Transverse colon (tissue), 4 donors: ENCODE measurements at regions not wholly inside any gene's neighbourhood (a gene's known extent, or its start where the extent isn't known, plus 50 kb on each side); places are given as distances from the start of the nearest gene placed in this dataset.
"Not testable (repeated sequence)": the region's sequence is repeated elsewhere in the genome, so short reads cannot be mapped to it uniquely, and the experiment has no call there.

Source experiments
- DNase-seq: peaks from one replicate; pipeline ENCODE4 v3.0.0-alpha.2; 2019
- H3K27ac ChIP-seq, 4 donors: fragments of 200-600 bp; sonication (generic); 2 replicates each; pipeline ENCODE4 v1.5.1; 2016 to 2018; ENCODE audit warnings: inconsistent platforms in 4 of 4
- H3K27me3 ChIP-seq: fragments of 200-600 bp; sonication (generic); 2 replicates; pipeline ENCODE4 v1.5.1; 2017; ENCODE audit warnings: inconsistent platforms
- H3K36me3 ChIP-seq, 4 donors: fragments of 200-600 bp; sonication (generic); 2 replicates each; pipeline ENCODE4 v1.5.1; 2017 to 2019; ENCODE audit warnings: inconsistent platforms in 4 of 4
- H3K4me1 ChIP-seq, 4 donors: fragments of 200-600 bp; sonication (generic); 2 replicates each; pipeline ENCODE4 v1.5.1; 2017 to 2020; ENCODE audit warnings: inconsistent platforms in 4 of 4
- H3K4me3 ChIP-seq, 4 donors: fragments of 200-600 bp; sonication (generic); 1 replicate in 1 of 4; 2 replicates in 3 of 4; pipeline versions ENCODE4 v1.5.1 to v1.6.1; 2017 to 2019; ENCODE audit warnings: inconsistent platforms in 4 of 4
- H3K9me3 ChIP-seq, 2 donors: fragments of 200-600 bp; sonication (generic); 2 replicates each; pipeline ENCODE4 v1.5.1; 2017 to 2019; ENCODE audit warnings: inconsistent platforms in 2 of 2
- POLR2AphosphoS5 ChIP-seq, 3 donors: sonication (generic); formaldehyde crosslinking; IDR thresholded peaks; one replicate each; pipeline ENCODE4 v1.6.1; 2016; ENCODE audit warnings: antibody characterized with exemption in 3 of 3
- WGBS, 2 donors: methylation state at CpG; one replicate each; pipeline ENCODE4 v1.1.5; 2018; ENCODE audit warnings: low coverage in 1 of 2; 5-methylcytosine and 5-hydroxymethylcytosine counted together
- in situ Hi-C, 4 donors: fragments of 200-750 bp; cut with MboI; loops; one replicate each; pipeline versions ENCODE4 v1.15.0 to v1.15.1; 2017; ENCODE audit warnings: low sequenced_read_pairs in 3 of 4, low pct_ligation_motif_present in 1 of 4, low pct_unique_long_range_greater_than_20kb in 1 of 4
- intact Hi-C: fragments of 100-400 bp; cut with DNase I; formaldehyde crosslinking; loops from one replicate; pipeline ENCODE4 v1.15.1; 2023; ENCODE audit warnings: low total_unique reads

GRCh38 chr7:73154586-73155038 is 68.8 kb upstream of the SPDYE9 start:
- H3K9me3 ChIP-seq, intact Hi-C loops, H3K36me3 ChIP-seq, H3K4me1 ChIP-seq, H3K27me3 ChIP-seq, in situ Hi-C loops: not testable (repeated sequence)
- WGBS, 2 donors, result no CpG with 5 or more reads among the region's 48 CpGs
- Histone ChIP-seq H3K27ac (peak overlapping the region in 3 of 4 donors; percentile 49 to 55 (median 54)), H3K4me3 (peak overlapping the region in 3 of 4 donors; percentile 29 to 41 (median 37))
- DNase-seq, result peak; percentile 88
- TF ChIP-seq POLR2AphosphoS5 (IDR thresholded peaks at IDR 0.05), result peak in 2 of 3 donors; percentile 30 to 46

- H3K27ac ChIP-seq, H3K36me3 ChIP-seq, H3K4me1 ChIP-seq, intact Hi-C loops, H3K27me3 ChIP-seq, H3K4me3 ChIP-seq, H3K9me3 ChIP-seq, in situ Hi-C loops: not testable (repeated sequence)
- 36% methylated on average over 7 of the region's 23 CpGs; no CpG with 5 or more reads in 1 of the 2 donors for WGBS, 2 donors
- peak; percentile 7 for DNase-seq
These were observed 68.2 kb upstream of the SPDYE9 start for GRCh38 chr7:73153921-73154585.

DNA sequence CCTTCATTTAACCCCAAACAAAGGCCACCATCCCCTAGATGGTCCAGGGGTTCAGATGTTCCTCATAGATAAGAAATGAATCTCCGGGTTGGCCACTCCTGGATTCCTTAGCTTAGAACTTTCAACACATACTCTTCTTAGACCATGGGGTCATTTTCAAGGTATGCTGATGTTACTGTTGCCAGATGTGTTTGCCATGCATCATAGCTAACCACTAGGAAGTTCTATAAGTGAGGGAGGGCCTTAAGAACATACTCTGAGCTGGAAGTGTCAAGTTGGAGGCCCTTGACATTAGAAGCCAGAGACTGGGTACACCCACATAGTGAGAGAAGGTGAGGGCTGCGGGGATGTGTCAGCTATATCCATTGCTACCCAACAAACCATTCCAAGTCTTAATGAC is 62.7 kb upstream of the SPDYE9 start:
- H3K36me3 ChIP-seq, intact Hi-C loops, H3K4me1 ChIP-seq, H3K4me3 ChIP-seq, H3K27me3 ChIP-seq, in situ Hi-C loops, H3K27ac ChIP-seq, H3K9me3 ChIP-seq, DNase-seq: not testable (repeated sequence)
- WGBS, 2 donors, result no CpG with 5 or more reads among the region's 2 CpGs

GRCh38 chr7:73147681-73148080 is 61.8 kb upstream of the SPDYE9 start:
- intact Hi-C loops, H3K4me3 ChIP-seq: not testable (repeated sequence)
- DNase-seq, result peak; percentile 5

GRCh38 chr7:73143993-73144392 is 58.2 kb upstream of the SPDYE9 start:
- H3K4me3 ChIP-seq, H3K27me3 ChIP-seq, H3K4me1 ChIP-seq, H3K9me3 ChIP-seq, H3K27ac ChIP-seq, in situ Hi-C loops, intact Hi-C loops, H3K36me3 ChIP-seq, DNase-seq: not testable (repeated sequence)
- 80% methylated on average over 4 of the region's 8 CpGs; no CpG with 5 or more reads in 1 of the 2 donors for WGBS, 2 donors

More at GRCh38 chr7:73147681-73148080, 61.8 kb upstream of the SPDYE9 start:
- in situ Hi-C loops, H3K4me1 ChIP-seq, H3K9me3 ChIP-seq, H3K36me3 ChIP-seq, H3K27me3 ChIP-seq, H3K27ac ChIP-seq: not testable (repeated sequence)
- WGBS, 2 donors, result no CpG with 5 or more reads among the region's 6 CpGs

DNA sequence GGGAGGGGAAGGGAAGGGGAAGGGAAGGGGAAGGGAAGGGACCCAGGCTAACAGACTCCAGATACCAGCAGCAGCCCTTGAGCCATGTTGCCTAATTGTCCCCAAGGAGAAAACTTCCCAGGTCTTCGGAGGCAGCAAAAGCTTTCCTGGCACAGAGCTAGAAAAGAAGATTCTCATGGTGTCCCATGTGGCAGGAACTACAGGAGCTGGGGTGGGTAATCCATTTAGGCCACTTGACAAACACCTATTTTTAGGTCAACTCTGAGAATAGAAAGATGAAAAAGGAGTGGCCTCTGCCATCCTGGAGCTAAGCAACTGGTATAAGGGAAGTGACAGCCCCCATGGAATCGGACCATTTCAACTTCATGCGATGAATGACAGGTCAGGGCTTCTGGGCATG is 52.1 kb upstream of the SPDYE9 start:
- intact Hi-C loops, in situ Hi-C loops, H3K27me3 ChIP-seq, H3K9me3 ChIP-seq, H3K36me3 ChIP-seq, DNase-seq, H3K27ac ChIP-seq, H3K4me3 ChIP-seq, H3K4me1 ChIP-seq: not testable (repeated sequence)
- WGBS, 2 donors, result 67% methylated on average over 1 of the region's 3 CpGs; no CpG with 5 or more reads in 1 of the 2 donors
